Osteoblast (primary cell): ENCODE measurements at regions not wholly inside any gene's neighbourhood (a gene's known extent, or its start where the extent isn't known, plus 50 kb on each side); places are given as distances from the start of the nearest gene placed in this dataset.

Source experiments
- DNase-seq: peaks from one replicate; pipeline ENCODE4 v3.0.0; 2011; ENCODE audit warnings: low spot score, mixed read lengths; ENCODE audit not compliant: insufficient read length; ENCODE audit errors: missing footprints
- H2AFZ ChIP-seq: 2 replicates; pipeline ENCODE4 v1.6.0; 2011; ENCODE audit warnings: mild to moderate bottlenecking, low read length
- H3K27ac ChIP-seq: 2 replicates; pipeline ENCODE4 v1.5.1; 2011; ENCODE audit warnings: mild to moderate bottlenecking, low read depth, low read length, moderate library complexity
- H3K27me3 ChIP-seq: 2 replicates; pipeline ENCODE4 v1.6.0; 2012; ENCODE audit warnings: mild to moderate bottlenecking, control low read depth, inconsistent platforms, low read length, moderate library complexity; ENCODE audit not compliant: insufficient read depth
- H3K36me3 ChIP-seq: 2 replicates; pipeline ENCODE4 v1.5.1; 2011; ENCODE audit warnings: mild to moderate bottlenecking, low read length, control low read depth, moderate library complexity; ENCODE audit not compliant: insufficient read depth
- H3K4me1 ChIP-seq: 2 replicates; pipeline ENCODE4 v1.5.1; 2011; ENCODE audit warnings: mild to moderate bottlenecking, low read length, control low read depth, moderate library complexity; ENCODE audit not compliant: insufficient read depth
- H3K4me2 ChIP-seq: 2 replicates; pipeline ENCODE4 v1.6.0; 2011; ENCODE audit warnings: mild to moderate bottlenecking, low read length; ENCODE audit not compliant: insufficient read depth
- H3K4me3 ChIP-seq: fragments of 200-600 bp; sonication (generic); 3 replicates; pipeline ENCODE4 v1.5.1; 2012; ENCODE audit warnings: mild to moderate bottlenecking, low read length, inconsistent platforms; ENCODE audit not compliant: insufficient read depth
- H3K79me2 ChIP-seq: 2 replicates; pipeline ENCODE4 v1.6.0; 2012; ENCODE audit warnings: mild to moderate bottlenecking, low read length, control low read depth, inconsistent platforms; ENCODE audit not compliant: insufficient read depth
- H3K9me3 ChIP-seq: 2 replicates; pipeline ENCODE4 v1.5.1; 2011; ENCODE audit warnings: low read depth, low read length, control low read depth
- H4K20me1 ChIP-seq: 2 replicates; pipeline ENCODE4 v1.6.0; 2012; ENCODE audit warnings: mild to moderate bottlenecking, low read length, control low read depth; ENCODE audit not compliant: insufficient read depth
- TF ChIP-seq, protein P1 (sequence below): IDR thresholded peaks from 2 replicates; pipeline ENCODE4 v1.5.1; 2011; ENCODE audit warnings: mild to moderate bottlenecking, low read depth, low read length, moderate library complexity; ENCODE audit errors: extremely low read depth

GRCh38 chr1:191134796-191135195 is 657.1 kb upstream of the BRINP3 start:
- no peaks in the 10 kb centered on the region for H3K36me3 ChIP-seq
- TF ChIP-seq, protein P1, sequence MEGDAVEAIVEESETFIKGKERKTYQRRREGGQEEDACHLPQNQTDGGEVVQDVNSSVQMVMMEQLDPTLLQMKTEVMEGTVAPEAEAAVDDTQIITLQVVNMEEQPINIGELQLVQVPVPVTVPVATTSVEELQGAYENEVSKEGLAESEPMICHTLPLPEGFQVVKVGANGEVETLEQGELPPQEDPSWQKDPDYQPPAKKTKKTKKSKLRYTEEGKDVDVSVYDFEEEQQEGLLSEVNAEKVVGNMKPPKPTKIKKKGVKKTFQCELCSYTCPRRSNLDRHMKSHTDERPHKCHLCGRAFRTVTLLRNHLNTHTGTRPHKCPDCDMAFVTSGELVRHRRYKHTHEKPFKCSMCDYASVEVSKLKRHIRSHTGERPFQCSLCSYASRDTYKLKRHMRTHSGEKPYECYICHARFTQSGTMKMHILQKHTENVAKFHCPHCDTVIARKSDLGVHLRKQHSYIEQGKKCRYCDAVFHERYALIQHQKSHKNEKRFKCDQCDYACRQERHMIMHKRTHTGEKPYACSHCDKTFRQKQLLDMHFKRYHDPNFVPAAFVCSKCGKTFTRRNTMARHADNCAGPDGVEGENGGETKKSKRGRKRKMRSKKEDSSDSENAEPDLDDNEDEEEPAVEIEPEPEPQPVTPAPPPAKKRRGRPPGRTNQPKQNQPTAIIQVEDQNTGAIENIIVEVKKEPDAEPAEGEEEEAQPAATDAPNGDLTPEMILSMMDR = no peak
- no peak overlapping the region for H3K4me2 ChIP-seq
- no peak overlapping the region for H2AFZ ChIP-seq
- H3K79me2 ChIP-seq = no peaks in the 10 kb centered on the region
- no peak overlapping the region for H3K27ac ChIP-seq
- no peaks in the 10 kb centered on the region for H4K20me1 ChIP-seq
- no peak for DNase-seq
- H3K4me3 ChIP-seq = no peak overlapping the region
- H3K9me3 ChIP-seq = peaks cover 5% of the 10 kb centered on the region
- H3K4me1 ChIP-seq = no peaks in the 10 kb centered on the region
- H3K27me3 ChIP-seq = no peaks in the 10 kb centered on the region

GRCh38 chr1:191140038-191140437 is 662.4 kb upstream of the BRINP3 start:
- Histone ChIP-seq H3K4me3 (no peak overlapping the region), H3K4me2 (no peak overlapping the region), H3K4me1 (no peaks in the 10 kb centered on the region), H3K27me3 (no peaks in the 10 kb centered on the region), H3K9me3 (peaks cover 3% of the 10 kb centered on the region), H3K27ac (no peak overlapping the region), H2AFZ (no peak overlapping the region), H4K20me1 (no peaks in the 10 kb centered on the region), H3K36me3 (no peaks in the 10 kb centered on the region), H3K79me2 (no peaks in the 10 kb centered on the region)
- no peak for DNase-seq
- TF ChIP-seq, protein P1 = no peak

- Histone ChIP-seq H3K36me3 (no peaks in the 10 kb centered on the region), H3K27me3 (no peaks in the 10 kb centered on the region), H3K9me3 (no peaks in the 10 kb centered on the region), H3K79me2 (no peaks in the 10 kb centered on the region), H3K4me1 (no peaks in the 10 kb centered on the region), H3K27ac (no peak overlapping the region), H3K4me3 (no peak overlapping the region), H3K4me2 (no peak overlapping the region), H2AFZ (no peak overlapping the region), H4K20me1 (no peaks in the 10 kb centered on the region)
- TF ChIP-seq, protein P1 = no peak
- DNase-seq = no peak
Observed at GRCh38 chr1:191142748-191143147, 665.1 kb upstream of the BRINP3 start.

DNA sequence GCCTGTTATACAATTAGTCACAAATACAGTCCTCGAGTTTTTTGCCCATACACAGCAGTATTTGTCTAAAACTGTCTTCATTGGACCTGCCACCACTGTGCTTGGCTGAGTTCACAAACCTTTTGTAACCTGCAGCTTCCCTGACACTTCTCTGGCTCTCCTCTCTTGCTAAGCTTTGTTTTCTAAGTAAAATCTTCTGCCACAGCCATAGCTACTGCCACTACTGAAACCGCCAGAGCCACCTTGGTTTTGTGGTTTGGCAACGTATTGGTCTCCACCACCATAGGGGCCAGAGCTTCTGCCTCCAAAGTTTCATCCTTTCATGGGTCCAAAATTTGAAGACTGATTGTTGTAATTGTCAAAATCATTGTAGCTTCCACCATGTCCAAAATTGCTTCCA is 668.2 kb upstream of the BRINP3 start:
- no peak for DNase-seq
- Histone ChIP-seq H2AFZ (no peak overlapping the region), H3K4me1 (no peaks in the 10 kb centered on the region)

More for the DNA sequence above, 668.2 kb upstream of the BRINP3 start:
- Histone ChIP-seq H3K27me3 (no peaks in the 10 kb centered on the region), H3K36me3 (no peaks in the 10 kb centered on the region), H3K79me2 (no peaks in the 10 kb centered on the region), H3K4me2 (no peak overlapping the region), H3K9me3 (no peaks in the 10 kb centered on the region), H4K20me1 (no peaks in the 10 kb centered on the region), H3K4me3 (no peak overlapping the region), H3K27ac (no peak overlapping the region)
- TF ChIP-seq, protein P1 = no peak
